ENCODE measurements at regions not wholly inside any gene's neighbourhood (a gene's known extent, or its start where the extent isn't known, plus 50 kb on each side); places are given as distances from the start of the nearest gene placed in this dataset.

DNA sequence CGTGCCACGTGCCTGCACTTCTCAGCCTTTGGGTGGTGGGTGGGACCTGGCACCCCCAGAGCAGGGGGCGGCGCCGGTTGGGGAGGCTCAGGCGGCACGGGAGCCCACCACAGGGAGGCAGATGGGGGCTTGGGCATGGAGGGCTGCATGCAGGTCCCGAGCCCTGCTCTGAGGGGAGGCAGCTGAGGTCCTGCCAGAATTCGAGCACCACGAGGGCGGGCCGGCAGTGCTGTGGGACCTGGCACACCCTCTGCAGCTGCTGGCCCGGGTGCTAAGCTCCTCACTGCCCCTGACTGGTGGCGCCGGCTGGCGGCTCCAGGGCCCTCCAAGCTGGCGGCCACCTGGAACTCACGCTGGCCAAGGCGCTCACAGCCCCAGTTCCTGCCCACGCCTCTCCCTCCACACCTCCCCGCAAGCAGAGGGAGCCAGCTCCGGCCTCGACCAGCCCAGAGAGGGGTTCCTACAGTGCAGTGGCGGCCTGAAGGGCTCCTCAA lies 1176.8 kb upstream of the GYPC start:
- H3K27me3 ChIP-seq (ENCODE audit: insufficient read depth, low read length) = no peaks in the 10 kb centered on the region
- H3K9me3 ChIP-seq (ENCODE audit: low read length) = no peaks in the 10 kb centered on the region
- H3K27ac ChIP-seq (ENCODE audit: low read depth, low read length, poor library complexity, severe bottlenecking) = no peak overlapping the region
- no peaks in the 10 kb centered on the region for H4K20me1 ChIP-seq (ENCODE audit: insufficient read depth, low read length)
- no peak overlapping the region for H2AFZ ChIP-seq (ENCODE audit: low read length)
- no peaks in the 10 kb centered on the region for H3F3A ChIP-seq (ENCODE audit: insufficient read depth, low read length)
- no peak overlapping the region for H3K4me3 ChIP-seq (ENCODE audit: low read depth, low read length, poor library complexity, severe bottlenecking)
- H3K36me3 ChIP-seq (ENCODE audit: insufficient read depth, low read length) = no peaks in the 10 kb centered on the region
- H3K9me2 ChIP-seq (ENCODE audit: low read depth, low read length) = no peaks in the 10 kb centered on the region
- no peaks in the 10 kb centered on the region for H3K79me2 ChIP-seq (ENCODE audit: insufficient read depth, low read length)
- H3K9ac ChIP-seq (ENCODE audit: low read length) = no peak overlapping the region
- H3K4me1 ChIP-seq (ENCODE audit: insufficient read depth, low read length, severe bottlenecking) = no peaks in the 10 kb centered on the region
- TF ChIP-seq, protein P1, sequence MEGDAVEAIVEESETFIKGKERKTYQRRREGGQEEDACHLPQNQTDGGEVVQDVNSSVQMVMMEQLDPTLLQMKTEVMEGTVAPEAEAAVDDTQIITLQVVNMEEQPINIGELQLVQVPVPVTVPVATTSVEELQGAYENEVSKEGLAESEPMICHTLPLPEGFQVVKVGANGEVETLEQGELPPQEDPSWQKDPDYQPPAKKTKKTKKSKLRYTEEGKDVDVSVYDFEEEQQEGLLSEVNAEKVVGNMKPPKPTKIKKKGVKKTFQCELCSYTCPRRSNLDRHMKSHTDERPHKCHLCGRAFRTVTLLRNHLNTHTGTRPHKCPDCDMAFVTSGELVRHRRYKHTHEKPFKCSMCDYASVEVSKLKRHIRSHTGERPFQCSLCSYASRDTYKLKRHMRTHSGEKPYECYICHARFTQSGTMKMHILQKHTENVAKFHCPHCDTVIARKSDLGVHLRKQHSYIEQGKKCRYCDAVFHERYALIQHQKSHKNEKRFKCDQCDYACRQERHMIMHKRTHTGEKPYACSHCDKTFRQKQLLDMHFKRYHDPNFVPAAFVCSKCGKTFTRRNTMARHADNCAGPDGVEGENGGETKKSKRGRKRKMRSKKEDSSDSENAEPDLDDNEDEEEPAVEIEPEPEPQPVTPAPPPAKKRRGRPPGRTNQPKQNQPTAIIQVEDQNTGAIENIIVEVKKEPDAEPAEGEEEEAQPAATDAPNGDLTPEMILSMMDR (IDR thresholded peaks at IDR 0.05; ENCODE audit: low read length) = no peak
- TF ChIP-seq EZH2 (IDR thresholded peaks at IDR 0.05; ENCODE audit: borderline replicate concordance, low read length) = no peak
- no peak overlapping the region for H3K4me2 ChIP-seq (ENCODE audit: low read length)

DNA sequence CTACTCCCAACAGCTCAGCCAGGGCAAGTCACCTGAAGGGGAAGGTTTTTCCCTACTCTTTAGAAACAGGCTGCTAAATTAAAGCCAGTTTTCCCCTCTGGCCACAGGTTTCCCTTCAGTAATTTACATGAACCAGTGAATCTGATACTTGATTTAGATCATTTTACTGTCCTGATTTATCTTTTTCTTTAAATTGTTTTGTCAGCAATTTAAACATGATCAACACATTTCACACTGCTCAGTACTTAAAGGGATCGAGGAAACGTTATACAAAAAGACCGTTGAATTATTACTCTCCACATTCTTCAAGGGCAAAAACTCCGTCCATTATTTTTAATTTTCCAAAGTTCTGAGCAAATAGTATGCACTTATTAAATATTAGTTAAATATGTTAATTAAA lies 1165.7 kb upstream of the GYPC start:
- Histone ChIP-seq H3K9me2 (ENCODE audit: low read depth, low read length) (no peaks in the 10 kb centered on the region), H3K9me3 (ENCODE audit: low read length) (no peaks in the 10 kb centered on the region), H3K79me2 (ENCODE audit: insufficient read depth, low read length) (no peaks in the 10 kb centered on the region), H3K27ac (ENCODE audit: low read depth, low read length, poor library complexity, severe bottlenecking) (no peak overlapping the region), H3K4me1 (ENCODE audit: insufficient read depth, low read length, severe bottlenecking) (no peaks in the 10 kb centered on the region), H3K4me3 (ENCODE audit: low read depth, low read length, poor library complexity, severe bottlenecking) (no peak overlapping the region), H3K4me2 (ENCODE audit: low read length) (no peak overlapping the region), H3F3A (ENCODE audit: insufficient read depth, low read length) (no peaks in the 10 kb centered on the region), H3K9ac (ENCODE audit: low read length) (no peak overlapping the region), H2AFZ (ENCODE audit: low read length) (no peak overlapping the region), H3K36me3 (ENCODE audit: insufficient read depth, low read length) (no peaks in the 10 kb centered on the region), H4K20me1 (ENCODE audit: insufficient read depth, low read length) (no peaks in the 10 kb centered on the region), H3K27me3 (ENCODE audit: insufficient read depth, low read length) (no peaks in the 10 kb centered on the region)
- TF ChIP-seq, protein P1 (IDR thresholded peaks at IDR 0.05; ENCODE audit: low read length) = no peak
- no peak for TF ChIP-seq EZH2 (IDR thresholded peaks at IDR 0.05; ENCODE audit: borderline replicate concordance, low read length)

DNA sequence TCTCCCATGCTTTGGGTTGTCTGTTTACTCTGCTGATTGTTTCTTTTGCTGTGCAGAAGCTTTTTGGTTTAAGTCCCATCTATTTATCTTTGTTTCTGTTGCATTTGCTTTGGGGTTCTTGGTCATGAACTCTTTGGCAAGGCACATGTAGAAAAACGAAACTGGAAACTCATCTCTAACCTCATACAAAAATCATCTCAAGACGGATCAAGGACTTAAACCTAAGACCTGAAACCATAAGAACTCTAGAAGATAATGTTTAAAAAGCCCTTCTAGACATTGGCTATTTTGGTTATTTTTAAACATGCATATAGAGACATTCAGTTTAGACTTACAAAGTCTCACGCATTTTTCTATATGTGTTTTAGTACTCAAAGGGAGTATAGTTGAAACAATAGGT lies 1164.3 kb upstream of the GYPC start:
- Histone ChIP-seq H3K27ac (ENCODE audit: low read depth, low read length, poor library complexity, severe bottlenecking) (no peak overlapping the region), H3K4me3 (ENCODE audit: low read depth, low read length, poor library complexity, severe bottlenecking) (no peak overlapping the region), H3F3A (ENCODE audit: insufficient read depth, low read length) (no peaks in the 10 kb centered on the region), H3K79me2 (ENCODE audit: insufficient read depth, low read length) (no peaks in the 10 kb centered on the region), H3K36me3 (ENCODE audit: insufficient read depth, low read length) (no peaks in the 10 kb centered on the region), H3K4me2 (ENCODE audit: low read length) (no peak overlapping the region), H3K9me2 (ENCODE audit: low read depth, low read length) (no peaks in the 10 kb centered on the region), H3K9ac (ENCODE audit: low read length) (no peak overlapping the region), H3K27me3 (ENCODE audit: insufficient read depth, low read length) (no peaks in the 10 kb centered on the region), H2AFZ (ENCODE audit: low read length) (no peak overlapping the region), H3K9me3 (ENCODE audit: low read length) (no peaks in the 10 kb centered on the region), H3K4me1 (ENCODE audit: insufficient read depth, low read length, severe bottlenecking) (no peaks in the 10 kb centered on the region), H4K20me1 (ENCODE audit: insufficient read depth, low read length) (no peaks in the 10 kb centered on the region)
- TF ChIP-seq EZH2 (IDR thresholded peaks at IDR 0.05; ENCODE audit: borderline replicate concordance, low read length) = no peak
- TF ChIP-seq, protein P1 (IDR thresholded peaks at IDR 0.05; ENCODE audit: low read length) = no peak
